Activated CD8-positive, alpha-beta memory T cell treated with anti-CD3 and anti-CD28 coated beads for 36 hours (primary cell): ENCODE measurements at regions not wholly inside any gene's neighbourhood (a gene's known extent, or its start where the extent isn't known, plus 50 kb on each side); places are given as distances from the start of the nearest gene placed in this dataset.
"Not testable (repeated sequence)": the region's sequence is repeated elsewhere in the genome, so short reads cannot be mapped to it uniquely, and the experiment has no call there.

Experiments used
- CTCF ChIA-PET: fragments of 350-600 bp; sonication (Branson Sonifier 250); formaldehyde crosslinking; loops from one replicate; lab custom pipeline; 2021; ENCODE audit warnings: antibody characterized with exemption; lab: Charles Lee
- POLR2A ChIA-PET: fragments of 350-600 bp; sonication (Branson Sonifier 250); formaldehyde crosslinking; loops from one replicate; lab custom pipeline; 2021; ENCODE audit warnings: antibody characterized with exemption; lab: Charles Lee

DNA sequence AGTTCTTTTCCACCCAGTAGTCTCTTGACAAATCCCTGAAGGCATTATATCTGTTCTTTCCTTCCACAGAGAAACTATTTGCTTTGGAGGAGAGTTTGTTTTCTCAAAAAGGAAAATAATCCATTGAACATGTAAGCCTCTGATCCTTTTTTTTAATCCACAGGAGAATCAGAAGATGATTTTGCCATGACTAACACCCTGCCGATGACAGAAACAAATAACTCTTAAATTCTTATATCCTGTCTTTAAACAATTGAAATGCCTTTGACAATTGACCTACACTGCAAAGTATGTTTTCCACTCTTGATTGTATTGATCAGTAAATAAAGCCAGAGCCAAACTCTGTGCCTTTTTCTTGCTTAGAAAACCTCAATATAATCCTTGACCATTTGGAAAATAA is 666.4 kb upstream of the CTNND2 start:
- POLR2A ChIA-PET = no interaction called here
- CTCF ChIA-PET = no interaction called here

DNA sequence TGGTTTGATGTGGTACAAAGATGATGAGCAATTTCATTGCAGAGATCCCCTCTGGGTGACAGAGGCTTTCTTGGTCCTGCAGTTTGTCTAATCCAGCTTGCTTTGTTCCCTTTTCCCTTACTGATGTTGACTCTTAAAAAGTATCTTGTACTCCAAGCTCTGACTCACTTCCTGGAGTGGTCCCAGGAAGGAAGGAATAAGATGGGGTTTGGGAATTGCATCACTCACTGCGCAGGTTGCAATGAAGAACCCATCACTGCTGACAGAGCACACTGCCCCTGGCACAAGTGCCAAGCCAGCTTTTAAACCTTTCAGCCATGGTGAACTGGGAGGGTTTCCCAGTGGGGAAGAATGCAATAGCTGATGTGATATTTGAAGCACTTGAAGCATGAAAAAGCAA is 662.2 kb upstream of the CTNND2 start:
- ChIA-PET POLR2A (no interaction called here), CTCF (no interaction called here)

DNA sequence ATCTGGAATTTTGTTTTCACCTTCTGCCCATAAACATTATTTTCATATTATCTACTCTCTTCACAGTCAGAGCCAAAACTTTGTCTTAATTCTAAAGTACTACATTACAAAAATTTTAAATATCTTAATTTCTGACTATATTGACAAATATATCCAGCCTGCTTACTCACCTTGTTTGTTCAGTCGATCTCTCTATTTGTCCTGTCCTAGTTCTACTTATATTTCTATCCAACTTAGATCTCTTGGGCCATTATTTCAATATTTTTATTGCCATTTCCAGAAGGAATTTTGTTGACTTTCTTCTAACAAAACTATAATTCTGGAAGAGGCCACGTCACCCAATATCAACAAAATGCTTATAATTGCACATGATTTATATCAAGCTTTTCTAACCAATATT is 652.8 kb upstream of the CTNND2 start:
- ChIA-PET CTCF (no interaction called here), POLR2A (no interaction called here)

DNA sequence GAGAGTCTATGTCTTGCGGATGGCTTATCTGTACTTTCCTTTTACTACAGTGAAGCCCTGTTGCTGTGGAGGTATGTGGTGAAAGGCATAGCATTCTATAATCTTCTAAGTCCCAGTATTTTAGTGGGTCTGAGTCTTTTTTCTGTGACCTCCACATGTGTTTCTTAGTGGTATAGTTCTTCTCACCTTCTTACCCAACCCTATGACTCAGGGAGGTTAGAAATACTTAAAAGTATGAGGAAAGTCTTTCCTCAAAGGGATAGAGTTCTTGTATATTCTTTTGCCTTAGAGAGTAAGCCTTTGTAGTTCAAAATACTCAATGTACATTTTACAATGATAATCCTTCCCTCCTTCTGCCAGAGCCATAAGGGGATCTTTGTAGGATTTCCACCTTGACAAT is 621.9 kb upstream of the CTNND2 start:
- CTCF ChIA-PET = no interaction called here
- POLR2A ChIA-PET = no interaction called here

DNA sequence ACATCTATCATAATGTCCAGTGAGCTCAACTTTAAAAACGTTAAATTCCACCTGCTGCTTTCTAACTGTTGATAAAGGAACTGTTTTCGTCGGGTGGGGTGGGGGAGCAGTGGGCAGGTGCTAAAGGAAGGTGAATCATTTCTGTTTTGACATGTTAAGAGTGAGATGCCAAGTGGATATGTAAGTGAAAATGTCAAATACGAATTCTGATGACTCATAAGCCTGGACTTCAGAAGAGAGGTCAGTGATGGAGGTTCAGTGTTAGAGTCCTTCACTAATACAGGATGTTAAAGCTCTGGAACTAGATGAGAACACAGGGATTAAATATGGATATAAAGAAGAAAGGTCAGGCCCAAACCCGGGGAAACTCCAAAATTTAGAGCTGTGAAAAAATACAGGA is 617.9 kb upstream of the CTNND2 start:
- ChIA-PET CTCF (no interaction called here), POLR2A (no interaction called here)

DNA sequence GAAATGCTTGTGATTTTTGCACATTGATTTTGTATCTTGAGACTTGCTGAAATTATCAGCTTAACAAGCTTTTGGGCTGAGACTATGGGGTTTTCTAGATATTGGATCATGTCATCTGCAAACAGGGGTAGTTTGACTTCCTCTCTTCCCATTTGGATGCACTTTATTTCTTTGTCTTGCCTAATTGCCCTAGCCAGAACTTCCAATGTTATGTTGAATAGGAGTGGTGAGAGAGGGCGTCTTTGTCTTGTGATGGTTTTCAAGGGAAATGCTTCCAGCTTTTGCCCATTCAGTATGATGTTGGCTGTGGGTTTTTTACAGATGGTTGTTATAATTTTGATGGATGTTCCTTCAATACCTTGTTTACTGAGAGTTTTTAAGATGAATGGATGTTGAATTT is 600.7 kb upstream of the CTNND2 start:
- CTCF ChIA-PET, POLR2A ChIA-PET: not testable (repeated sequence)

DNA sequence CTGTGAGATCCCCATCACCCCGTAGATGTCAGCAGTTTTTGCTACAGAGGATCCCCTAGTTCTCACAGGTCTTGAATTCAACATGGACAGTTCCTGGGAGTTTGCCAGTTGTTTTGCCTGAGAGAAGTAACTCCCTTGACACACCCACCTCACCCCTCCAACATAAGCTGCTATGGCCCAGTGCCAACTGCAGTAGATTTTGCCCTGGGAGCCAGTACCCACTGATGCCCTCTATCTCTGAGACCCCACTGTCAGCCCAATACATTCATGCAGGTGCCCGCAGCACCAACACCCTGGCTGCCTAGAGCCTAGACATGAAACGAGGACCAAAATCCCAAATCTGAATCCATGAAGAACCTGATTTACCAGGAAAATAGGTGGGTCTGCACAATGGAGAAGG is 583.9 kb upstream of the CTNND2 start:
- ChIA-PET CTCF (no interaction called here), POLR2A (no interaction called here)

DNA sequence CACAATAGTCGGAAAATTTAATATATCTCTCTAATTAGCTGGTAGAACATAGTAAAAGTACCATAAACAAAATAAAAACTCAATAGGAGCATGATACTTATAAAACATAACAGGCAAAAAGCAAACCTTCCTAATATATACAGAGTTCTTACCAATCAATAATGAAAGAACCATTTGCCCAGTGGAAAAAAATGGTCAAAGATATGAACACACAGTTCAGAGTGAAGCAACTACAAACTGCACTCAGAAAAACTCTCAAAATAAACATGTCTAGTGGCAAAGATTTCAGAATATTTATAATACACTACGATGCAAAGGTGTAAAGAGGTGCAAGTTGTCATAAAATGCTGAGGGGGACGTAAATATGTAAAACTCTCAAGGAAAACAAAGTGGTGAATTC is 576.2 kb upstream of the CTNND2 start:
- POLR2A ChIA-PET = no interaction called here
- CTCF ChIA-PET = no interaction called here

DNA sequence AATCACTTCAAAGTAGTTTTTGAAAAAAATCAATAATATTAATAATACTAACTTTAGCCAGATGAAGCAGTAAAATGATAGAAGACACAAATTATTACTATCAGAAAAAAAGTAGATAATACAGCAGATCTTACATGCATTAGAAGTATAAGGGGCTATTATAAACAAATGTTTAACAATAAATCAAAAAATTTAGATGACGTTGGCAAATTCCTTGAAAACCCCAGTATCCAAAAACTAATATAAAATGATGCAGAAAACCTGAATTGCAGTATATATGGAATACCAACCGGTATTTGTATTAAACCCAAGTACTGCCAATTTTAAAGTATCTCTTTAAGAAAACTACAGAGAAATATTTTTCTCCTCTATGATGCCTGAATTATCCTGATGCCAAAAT is 573.3 kb upstream of the CTNND2 start:
- CTCF ChIA-PET = no interaction called here
- POLR2A ChIA-PET = no interaction called here

DNA sequence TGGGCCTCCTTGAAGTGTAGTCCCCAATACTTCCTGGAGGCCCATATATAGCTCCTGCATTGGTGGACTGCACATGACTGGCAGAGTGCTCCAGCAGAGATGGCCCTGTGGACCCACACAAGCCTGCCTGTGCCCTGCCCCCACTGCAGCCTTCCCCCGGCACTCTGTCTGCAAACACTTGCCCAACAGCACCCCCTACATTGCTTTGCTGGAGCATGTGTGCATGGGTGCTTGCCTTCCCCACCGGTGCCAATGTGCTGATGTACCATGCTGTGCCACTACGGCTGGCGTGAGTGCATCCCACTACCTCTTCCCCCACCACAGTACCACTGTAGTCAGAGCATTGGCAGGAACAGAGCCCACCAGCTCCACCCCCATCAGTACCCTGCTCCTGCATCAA is 563.6 kb upstream of the CTNND2 start:
- POLR2A ChIA-PET = no interaction called here

DNA sequence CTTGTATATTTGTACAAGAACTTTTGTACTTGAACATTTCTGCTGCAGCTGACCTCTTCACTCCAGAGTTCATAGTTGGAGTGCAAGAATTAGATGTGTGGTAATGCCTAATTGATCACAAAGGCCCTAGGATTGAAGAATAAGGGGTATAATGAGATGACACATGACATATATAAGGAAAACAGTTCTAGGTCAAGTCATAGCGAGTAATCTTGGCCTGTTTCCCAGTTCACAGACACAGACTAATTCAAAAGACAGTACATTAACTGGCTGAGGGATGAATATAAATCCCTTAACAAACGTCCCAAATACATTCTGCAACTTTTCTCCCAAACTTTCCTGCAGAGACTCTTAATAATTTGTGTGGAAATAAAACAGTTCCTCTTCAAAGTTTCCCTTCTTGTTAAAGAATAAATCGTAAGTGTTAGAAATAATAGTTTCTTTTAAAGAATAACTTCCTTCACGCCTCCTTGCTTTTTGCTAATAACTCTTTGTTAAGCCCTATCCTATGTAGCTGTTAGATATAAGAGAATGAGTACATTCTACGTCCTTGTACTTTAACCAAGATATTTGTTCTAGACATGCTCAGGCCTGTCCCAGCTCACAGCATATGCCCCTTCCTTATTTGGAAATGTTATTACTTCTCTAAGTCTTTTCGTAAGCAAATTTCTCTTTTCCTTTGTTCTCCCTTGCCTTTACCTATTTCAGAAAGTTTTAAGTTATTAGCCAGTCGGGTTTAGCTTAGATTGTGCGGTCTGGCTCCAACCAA is 556.4 kb upstream of the CTNND2 start:
- CTCF ChIA-PET = no interaction called here
- POLR2A ChIA-PET = no interaction called here

More for the DNA sequence above, 563.6 kb upstream of the CTNND2 start:
- CTCF ChIA-PET = no interaction called here

DNA sequence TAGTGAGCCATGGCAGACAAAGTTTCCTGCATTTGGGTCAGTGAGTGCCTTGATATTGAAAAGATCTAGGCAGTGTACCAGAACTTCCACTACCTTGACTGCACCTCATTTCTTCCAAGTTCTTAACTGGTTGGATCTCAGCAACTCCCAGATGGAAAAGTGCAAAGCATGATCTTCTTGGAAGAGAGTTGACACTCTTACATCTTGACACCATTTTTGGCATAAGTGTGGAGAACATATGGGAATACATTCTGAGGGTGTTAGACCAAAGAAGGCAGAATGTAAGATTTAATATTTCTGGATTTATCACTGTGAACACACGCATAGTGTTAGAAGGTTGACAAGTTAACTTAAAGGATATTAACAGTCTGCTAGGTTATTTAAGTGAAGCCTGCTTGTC is 555.1 kb upstream of the CTNND2 start:
- CTCF ChIA-PET = no interaction called here
- POLR2A ChIA-PET = no interaction called here

DNA sequence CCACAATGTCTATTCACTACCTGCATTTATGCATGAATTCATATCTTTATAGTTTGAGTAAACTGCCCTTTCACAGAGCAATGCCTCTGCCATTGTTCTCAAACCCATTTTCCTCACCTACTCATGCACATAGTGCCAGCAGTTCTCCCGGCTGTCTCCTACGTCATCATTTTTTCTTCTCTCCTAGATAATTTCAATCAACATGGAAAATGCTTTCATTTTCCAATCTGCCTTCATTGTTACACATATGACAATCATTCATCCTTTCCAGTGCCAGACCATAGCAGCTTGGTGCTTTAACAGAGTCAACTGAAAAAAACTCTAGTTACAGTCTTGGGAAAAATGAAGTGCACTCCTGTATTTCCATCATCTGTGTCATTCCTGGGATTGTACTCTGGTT is 514.8 kb upstream of the CTNND2 start:
- CTCF ChIA-PET = no interaction called here
- POLR2A ChIA-PET = no interaction called here

DNA sequence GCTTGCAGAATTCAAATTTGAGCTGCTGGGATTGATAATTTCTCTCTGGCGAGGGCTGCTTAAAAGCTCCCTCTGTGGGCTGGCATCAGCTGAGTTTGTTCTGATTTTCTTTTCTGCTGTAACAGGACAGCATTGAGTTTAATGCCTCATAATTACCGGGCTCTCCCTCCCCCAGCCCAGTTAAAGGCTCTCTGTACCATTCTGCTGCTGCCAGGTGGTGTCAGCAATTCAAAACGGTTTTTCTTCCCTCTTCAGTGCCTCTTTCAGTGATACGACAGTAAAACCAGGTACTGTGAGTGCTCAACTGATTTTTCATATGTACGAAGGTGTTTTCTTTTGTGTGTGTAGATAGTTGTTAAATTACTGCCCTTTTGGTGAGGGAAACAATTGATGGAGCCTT is 509.3 kb upstream of the CTNND2 start:
- ChIA-PET POLR2A (no interaction called here), CTCF (no interaction called here)

DNA sequence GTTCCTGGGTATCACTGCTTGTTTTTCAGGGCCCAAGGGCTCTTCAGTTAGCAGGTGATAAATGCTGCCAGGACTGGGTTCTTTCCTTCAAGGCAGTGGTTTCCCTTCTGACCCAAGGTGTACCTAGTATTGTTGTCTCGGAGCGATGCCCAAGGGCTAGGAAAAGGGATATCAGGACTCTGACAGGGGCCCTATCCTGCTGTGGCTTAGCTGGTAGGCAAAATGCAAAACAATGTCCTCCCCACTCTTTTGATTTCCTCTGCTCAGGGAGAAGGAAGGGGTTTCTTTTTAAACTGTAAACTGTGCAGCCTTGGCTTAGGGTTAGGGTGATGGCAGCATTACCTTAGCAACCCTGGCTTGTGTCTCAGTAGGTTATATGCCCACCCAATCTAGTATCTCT is 508.8 kb upstream of the CTNND2 start:
- POLR2A ChIA-PET = no interaction called here
- CTCF ChIA-PET = no interaction called here

DNA sequence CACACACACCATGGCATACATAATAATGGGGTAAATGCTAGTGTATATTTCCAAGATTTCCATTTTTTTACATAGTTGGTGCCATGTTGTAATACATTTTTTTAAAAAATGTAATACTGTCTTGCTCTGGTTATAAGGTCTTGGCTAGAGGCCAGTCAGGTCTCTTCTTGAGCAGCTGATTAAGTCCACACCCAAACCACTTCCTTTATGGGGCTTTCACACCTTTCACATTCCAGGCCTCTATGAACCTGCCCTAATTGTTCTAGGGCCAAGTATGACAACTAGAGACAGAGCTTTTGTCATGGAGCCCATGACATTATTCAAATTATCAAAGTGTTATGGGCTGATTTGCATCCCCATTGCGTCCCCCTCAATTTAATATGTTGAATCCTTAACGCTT is 495.6 kb upstream of the CTNND2 start:
- ChIA-PET CTCF (no interaction called here), POLR2A (no interaction called here)

DNA sequence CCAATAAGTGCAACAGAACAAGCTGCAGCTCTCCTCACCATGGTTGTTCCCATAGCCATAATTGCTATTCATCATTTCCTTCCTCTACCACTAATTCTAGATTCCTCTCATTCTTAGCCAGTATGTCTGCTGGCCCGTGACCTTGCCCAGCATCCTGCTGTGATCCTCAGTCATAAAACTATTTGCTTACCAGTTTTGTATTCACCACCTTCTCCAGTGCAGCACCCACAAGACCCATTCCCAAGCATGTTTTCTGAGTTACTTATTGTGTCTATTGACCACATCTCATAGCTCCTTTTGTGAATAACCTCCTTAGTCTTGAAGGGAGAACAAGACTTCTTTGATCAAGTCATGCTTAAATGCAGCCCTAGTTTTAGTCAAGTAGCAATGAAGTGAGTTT is 488.0 kb upstream of the CTNND2 start:
- ChIA-PET POLR2A (no interaction called here), CTCF (no interaction called here)

DNA sequence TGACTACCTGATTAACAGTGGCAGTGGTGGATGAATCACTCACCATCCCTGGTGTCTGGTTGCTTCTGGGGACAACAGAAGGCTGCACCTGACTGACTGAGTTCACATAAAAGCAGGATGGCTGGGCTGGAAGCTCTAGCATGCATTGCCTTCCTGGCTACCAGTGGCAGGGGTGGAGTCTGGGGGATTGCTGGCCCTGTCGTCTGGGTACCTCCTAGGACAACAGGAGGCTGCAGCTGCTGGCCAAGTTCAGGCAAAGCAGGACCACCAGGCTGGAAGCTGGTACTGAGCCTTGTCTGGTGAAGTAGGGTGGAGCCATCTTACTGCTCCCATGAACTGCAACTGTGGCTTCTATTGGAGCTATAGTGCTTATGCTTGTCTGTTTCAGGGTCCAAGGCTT is 480.8 kb upstream of the CTNND2 start:
- POLR2A ChIA-PET = no interaction called here
- CTCF ChIA-PET = no interaction called here

DNA sequence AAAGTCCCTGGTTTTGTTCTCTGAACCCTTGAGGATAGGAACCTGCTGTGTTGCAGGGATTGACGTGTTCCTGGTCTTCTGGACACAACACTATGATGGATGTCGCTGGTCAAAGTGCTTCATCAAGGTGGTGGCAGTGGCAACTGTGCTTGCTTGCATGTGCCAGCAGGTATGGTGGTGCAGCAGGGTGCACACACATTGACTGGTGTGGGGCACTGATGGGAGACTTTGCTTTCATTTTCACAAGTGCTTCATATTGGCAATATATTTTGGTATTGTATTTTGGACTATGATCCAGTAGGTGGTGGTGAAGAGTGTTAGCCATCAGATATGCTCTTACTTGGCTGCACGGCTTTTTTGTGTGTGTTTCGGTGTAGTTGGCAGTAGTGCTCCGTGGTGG is 479.8 kb upstream of the CTNND2 start:
- ChIA-PET CTCF (no interaction called here), POLR2A (no interaction called here)

DNA sequence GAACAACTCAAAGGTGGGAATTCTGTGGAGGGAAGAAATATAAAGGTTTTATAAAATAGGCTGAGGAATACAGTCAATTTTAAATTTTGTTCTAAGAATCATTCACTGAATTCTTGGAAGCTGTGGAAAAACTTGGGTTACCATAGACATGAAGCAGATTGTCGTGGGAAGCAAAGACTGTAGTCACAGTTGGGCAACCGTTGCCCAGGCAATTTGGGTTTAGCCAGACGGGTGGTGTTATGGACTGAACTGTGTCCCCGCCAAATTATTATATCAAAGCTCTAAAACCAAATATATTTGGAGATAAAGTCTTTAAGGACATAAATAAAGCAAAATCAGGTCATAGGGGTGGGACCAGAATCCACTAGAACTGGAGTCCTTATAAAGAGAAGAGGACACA is 463.7 kb upstream of the CTNND2 start:
- ChIA-PET CTCF (no interaction called here), POLR2A (no interaction called here)

DNA sequence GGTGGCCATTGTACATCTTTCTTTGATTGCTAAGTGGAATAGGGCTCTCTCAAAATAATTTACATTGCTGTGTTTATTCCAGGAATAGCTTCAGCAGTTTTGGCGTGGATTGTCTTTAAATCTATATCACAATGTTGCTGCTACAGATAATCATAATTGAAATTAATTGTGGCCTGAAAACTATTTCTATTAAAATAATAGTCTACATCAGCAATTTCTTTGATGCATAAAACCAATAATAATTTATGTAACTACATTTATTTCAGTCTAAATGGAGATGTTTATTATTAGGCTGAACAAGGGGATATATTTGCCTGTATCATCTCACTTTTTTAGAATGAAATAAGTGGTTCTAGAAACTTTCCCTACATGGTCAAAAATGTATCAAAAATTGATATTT is 456.0 kb upstream of the CTNND2 start:
- ChIA-PET POLR2A (no interaction called here), CTCF (no interaction called here)

DNA sequence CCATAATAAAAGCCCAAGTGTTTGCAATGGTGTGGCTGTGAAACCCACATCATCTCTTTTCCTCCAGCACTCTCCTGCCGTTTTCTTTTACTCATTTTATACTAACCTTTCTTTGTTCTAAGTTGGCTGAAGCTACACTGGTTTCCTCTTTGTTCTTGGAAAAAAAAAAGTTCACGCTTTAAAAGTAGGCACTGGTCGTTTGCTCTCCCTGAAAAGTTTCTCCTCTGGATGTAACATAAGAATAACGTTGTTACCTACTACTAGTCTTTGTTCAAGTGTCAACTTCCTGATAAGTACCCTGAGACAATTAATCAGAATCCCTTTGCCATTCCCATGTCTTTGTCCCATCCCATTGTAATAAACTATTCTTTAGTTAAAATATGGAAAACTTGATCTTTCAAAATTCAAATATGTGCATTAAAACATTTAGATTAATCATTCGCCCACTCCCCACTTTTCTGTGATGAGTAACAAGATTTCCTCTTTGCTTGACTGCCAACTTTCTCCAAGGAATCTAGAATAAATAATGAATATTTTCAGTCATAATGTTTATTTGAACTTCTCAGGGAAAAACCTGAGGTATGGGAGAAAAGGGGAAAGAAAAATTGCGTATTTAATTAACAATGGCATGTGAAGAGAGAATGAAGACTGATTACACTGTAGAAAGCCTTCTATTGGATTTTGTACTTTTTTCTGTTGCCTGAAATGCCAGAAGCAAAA is 454.3 kb upstream of the CTNND2 start:
- POLR2A ChIA-PET = no interaction called here
- CTCF ChIA-PET = no interaction called here
